ENCODE measurements at regions not wholly inside any gene's neighbourhood (a gene's known extent, or its start where the extent isn't known, plus 50 kb on each side); places are given as distances from the start of the nearest gene placed in this dataset.

GRCh38 chr2:43133708-43134570 lies 92.5 kb downstream of the ZFP36L2 start:
- TF ChIP-seq CTCF (conservative IDR thresholded peaks at IDR 0.05; ENCODE audit: low read length): no peak
- TF ChIP-seq EZH2phosphoT487 (IDR thresholded peaks at IDR 0.05; ENCODE audit: borderline replicate concordance): no peak

Data from Loucy (cell line).